C4-2B (cell line): ENCODE measurements at regions not wholly inside any gene's neighbourhood (a gene's known extent, or its start where the extent isn't known, plus 50 kb on each side); places are given as distances from the start of the nearest gene placed in this dataset.

Experiments used
- H3K27ac ChIP-seq: fragments of 450-650 bp; 2 replicates; pipeline ENCODE4 v1.5.1; 2017
- ZFX ChIP-seq: fragments of 450-650 bp; IDR thresholded peaks from 2 replicates; pipeline ENCODE4 v1.6.1; 2017
- TF ChIP-seq, protein P1 (sequence below): fragments of 450-650 bp; conservative IDR thresholded peaks from 2 replicates; pipeline ENCODE4 v1.5.1; 2017; ENCODE audit warnings: mild to moderate bottlenecking

GRCh38 chr3:144034715-144035290 is 63.2 kb downstream of the DIPK2A start:
- H3K27ac ChIP-seq = no peak overlapping the region
- TF ChIP-seq ZFX = no peak
- TF ChIP-seq, protein P1, sequence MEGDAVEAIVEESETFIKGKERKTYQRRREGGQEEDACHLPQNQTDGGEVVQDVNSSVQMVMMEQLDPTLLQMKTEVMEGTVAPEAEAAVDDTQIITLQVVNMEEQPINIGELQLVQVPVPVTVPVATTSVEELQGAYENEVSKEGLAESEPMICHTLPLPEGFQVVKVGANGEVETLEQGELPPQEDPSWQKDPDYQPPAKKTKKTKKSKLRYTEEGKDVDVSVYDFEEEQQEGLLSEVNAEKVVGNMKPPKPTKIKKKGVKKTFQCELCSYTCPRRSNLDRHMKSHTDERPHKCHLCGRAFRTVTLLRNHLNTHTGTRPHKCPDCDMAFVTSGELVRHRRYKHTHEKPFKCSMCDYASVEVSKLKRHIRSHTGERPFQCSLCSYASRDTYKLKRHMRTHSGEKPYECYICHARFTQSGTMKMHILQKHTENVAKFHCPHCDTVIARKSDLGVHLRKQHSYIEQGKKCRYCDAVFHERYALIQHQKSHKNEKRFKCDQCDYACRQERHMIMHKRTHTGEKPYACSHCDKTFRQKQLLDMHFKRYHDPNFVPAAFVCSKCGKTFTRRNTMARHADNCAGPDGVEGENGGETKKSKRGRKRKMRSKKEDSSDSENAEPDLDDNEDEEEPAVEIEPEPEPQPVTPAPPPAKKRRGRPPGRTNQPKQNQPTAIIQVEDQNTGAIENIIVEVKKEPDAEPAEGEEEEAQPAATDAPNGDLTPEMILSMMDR = no peak

GRCh38 chr3:144036498-144036897 is 64.9 kb downstream of the DIPK2A start:
- H3K27ac ChIP-seq = no peak overlapping the region

GRCh38 chr3:144039661-144040060 is 68.0 kb downstream of the DIPK2A start:
- H3K27ac ChIP-seq = no peak overlapping the region
- TF ChIP-seq, protein P1 = no peak
- TF ChIP-seq ZFX = no peak

More at GRCh38 chr3:144036498-144036897, 64.9 kb downstream of the DIPK2A start:
- TF ChIP-seq, protein P1 = no peak
- no peak for TF ChIP-seq ZFX

- H3K27ac ChIP-seq = no peak overlapping the region
- no peak for TF ChIP-seq ZFX
- TF ChIP-seq, protein P1 = no peak
Observed at GRCh38 chr3:144041960-144042556, 70.4 kb downstream of the DIPK2A start.

DNA sequence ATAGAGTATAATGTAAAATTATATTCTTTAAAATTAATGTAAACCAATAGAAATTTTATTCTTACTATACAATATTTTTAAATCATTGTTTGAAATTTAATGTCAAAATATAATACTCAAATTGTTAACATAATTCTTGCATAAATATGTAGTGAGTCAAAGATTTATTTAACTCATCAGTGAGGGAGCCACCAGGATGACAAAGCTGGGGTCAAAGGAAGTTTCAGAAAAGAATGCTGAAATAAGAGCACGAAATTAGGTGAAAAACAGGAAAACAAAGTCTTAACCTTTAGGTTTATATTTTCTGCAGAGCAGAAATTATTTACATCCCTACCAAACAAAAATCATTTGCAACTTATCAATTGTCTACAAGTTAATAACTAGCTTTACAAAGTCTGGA is 74.1 kb downstream of the DIPK2A start:
- no peak overlapping the region for H3K27ac ChIP-seq
- no peak for TF ChIP-seq ZFX
- TF ChIP-seq, protein P1 = no peak

DNA sequence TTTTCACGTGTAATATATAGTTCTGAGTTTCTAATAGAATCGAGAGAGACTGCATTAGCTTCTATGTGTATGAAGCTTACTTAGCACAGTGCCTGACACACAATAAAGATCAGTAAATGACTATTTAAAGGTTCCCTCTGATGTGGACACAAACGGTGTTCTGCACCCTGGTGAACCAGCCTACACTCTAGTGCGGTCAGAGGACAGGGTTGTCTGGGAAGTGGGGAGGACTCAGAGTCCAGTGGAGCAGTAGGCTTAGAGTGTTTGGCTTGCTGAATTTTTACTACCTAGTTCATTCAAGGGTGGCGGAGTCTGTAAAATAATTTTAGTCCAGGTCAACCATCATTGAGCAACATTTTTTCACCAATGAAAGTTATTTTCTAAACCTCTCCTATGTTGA is 77.8 kb downstream of the DIPK2A start:
- TF ChIP-seq, protein P1 = no peak
- TF ChIP-seq ZFX = no peak
- H3K27ac ChIP-seq = no peak overlapping the region

GRCh38 chr3:144051211-144051610 is 79.6 kb downstream of the DIPK2A start:
- TF ChIP-seq, protein P1 = no peak
- TF ChIP-seq ZFX = no peak
- no peak overlapping the region for H3K27ac ChIP-seq
